SH-SY5Y (cell line): ENCODE measurements at regions not wholly inside any gene's neighbourhood (a gene's known extent, or its start where the extent isn't known, plus 50 kb on each side); places are given as distances from the start of the nearest gene placed in this dataset.

ENCODE experiments used
- GATA2 ChIP-seq: IDR thresholded peaks from 2 replicates; pipeline ENCODE4 v1.6.1; 2011; ENCODE audit warnings: mild to moderate bottlenecking, low read depth, low read length
- GATA3 ChIP-seq: IDR thresholded peaks from 2 replicates; pipeline ENCODE4 v1.6.1; 2011; ENCODE audit warnings: low read depth, mild to moderate bottlenecking, low read length, moderate library complexity

DNA sequence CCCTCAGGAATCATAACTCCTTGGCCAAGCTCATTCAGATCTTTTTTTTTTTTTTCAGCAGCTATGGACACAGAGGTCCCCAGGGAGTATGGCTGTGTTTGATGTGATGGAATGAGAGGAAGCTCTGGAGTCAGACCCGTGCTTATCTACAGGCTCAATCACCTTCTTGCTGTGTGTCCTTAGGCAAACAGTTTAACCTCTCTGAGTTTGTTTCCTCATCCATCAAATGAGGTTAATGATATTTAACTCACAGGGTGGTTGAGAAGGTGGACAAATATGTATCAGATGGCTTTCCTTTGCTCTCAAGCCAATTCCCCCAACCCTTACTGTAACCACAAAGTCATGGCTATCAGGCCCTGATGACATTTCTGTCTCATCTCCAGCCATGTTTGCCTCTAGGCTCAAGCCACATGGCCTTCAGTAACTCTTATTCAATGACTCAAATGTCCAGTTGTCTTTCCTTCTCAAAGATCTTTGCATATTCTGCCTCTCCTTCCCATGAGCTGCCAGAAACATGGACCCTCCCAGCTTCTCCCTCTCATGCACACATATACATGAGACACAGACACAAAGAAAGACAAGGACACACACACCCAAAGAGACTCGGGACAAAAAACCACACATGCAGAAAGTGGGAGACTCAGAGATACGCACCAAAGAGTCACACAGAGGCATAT, 303.5 kb upstream of the KAZN start:
- TF ChIP-seq GATA3, result no peak
- no peak for TF ChIP-seq GATA2
